ENCODE measurements at regions not wholly inside any gene's neighbourhood (a gene's known extent, or its start where the extent isn't known, plus 50 kb on each side); places are given as distances from the start of the nearest gene placed in this dataset.

DNA sequence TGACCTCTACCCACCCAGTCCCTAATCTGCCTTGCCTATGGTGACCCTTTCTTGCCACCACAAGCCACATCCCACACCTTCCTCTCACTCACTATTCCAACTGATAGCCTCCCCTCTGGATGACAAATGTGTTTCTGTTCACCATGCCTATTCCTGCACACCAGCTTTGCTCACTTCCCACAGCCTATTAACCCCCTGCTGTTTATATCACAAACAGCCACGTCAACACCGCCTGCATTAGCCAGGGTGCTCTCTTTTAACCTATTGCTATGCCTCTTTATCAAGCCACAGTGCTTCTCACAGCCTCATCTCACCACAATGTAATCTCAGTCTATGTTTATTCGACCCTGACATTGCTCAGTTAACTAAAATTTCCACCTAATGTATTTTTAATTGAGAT, 271.8 kb downstream of the SUCLG1 start:
- H3K9me3 Mint-ChIP-seq, result no peaks in the 10 kb centered on the region
- no peaks in the 10 kb centered on the region for H3K4me1 Mint-ChIP-seq (ENCODE audit: unreplicated experiment)
- H3K4me3 Mint-ChIP-seq, result no peak overlapping the region
- H3K27ac Mint-ChIP-seq, result no peak overlapping the region
- no peaks in the 10 kb centered on the region for H3K36me3 Mint-ChIP-seq
- no peak for DNase-seq (ENCODE audit: extremely low spot score, unreplicated experiment)
- H3K27me3 Mint-ChIP-seq, result peaks cover 8% of the 10 kb centered on the region
- TF ChIP-seq, protein P1, sequence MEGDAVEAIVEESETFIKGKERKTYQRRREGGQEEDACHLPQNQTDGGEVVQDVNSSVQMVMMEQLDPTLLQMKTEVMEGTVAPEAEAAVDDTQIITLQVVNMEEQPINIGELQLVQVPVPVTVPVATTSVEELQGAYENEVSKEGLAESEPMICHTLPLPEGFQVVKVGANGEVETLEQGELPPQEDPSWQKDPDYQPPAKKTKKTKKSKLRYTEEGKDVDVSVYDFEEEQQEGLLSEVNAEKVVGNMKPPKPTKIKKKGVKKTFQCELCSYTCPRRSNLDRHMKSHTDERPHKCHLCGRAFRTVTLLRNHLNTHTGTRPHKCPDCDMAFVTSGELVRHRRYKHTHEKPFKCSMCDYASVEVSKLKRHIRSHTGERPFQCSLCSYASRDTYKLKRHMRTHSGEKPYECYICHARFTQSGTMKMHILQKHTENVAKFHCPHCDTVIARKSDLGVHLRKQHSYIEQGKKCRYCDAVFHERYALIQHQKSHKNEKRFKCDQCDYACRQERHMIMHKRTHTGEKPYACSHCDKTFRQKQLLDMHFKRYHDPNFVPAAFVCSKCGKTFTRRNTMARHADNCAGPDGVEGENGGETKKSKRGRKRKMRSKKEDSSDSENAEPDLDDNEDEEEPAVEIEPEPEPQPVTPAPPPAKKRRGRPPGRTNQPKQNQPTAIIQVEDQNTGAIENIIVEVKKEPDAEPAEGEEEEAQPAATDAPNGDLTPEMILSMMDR (conservative IDR thresholded peaks at IDR 0.05), result no peak

DNA sequence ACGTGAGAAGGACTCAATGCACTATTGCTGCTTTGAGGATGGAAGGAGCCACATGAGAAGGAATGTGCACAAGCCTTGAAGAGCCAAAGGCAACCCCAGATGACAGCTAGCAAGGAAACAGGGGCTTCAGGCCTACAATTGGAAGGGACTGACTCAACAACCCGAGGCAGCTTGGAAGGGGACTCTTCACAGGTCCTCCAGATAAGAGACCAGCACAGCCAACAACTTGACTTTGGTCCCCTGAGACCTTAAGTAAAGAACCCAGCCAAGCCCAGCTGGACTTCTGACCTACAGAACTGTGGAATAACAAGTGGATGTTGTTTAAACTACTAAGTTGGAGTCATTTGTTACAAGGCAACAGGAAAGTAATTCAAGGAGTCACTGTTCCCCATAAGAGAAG, 277.2 kb downstream of the SUCLG1 start:
- H3K9me3 Mint-ChIP-seq, result no peaks in the 10 kb centered on the region
- H3K4me1 Mint-ChIP-seq (ENCODE audit: unreplicated experiment), result no peaks in the 10 kb centered on the region
- H3K27ac Mint-ChIP-seq, result no peak overlapping the region
- TF ChIP-seq, protein P1 (conservative IDR thresholded peaks at IDR 0.05), result no peak
- DNase-seq (ENCODE audit: extremely low spot score, unreplicated experiment), result no peak
- H3K36me3 Mint-ChIP-seq, result no peaks in the 10 kb centered on the region
- H3K27me3 Mint-ChIP-seq, result peaks cover 6% of the 10 kb centered on the region
- no peak overlapping the region for H3K4me3 Mint-ChIP-seq

DNA sequence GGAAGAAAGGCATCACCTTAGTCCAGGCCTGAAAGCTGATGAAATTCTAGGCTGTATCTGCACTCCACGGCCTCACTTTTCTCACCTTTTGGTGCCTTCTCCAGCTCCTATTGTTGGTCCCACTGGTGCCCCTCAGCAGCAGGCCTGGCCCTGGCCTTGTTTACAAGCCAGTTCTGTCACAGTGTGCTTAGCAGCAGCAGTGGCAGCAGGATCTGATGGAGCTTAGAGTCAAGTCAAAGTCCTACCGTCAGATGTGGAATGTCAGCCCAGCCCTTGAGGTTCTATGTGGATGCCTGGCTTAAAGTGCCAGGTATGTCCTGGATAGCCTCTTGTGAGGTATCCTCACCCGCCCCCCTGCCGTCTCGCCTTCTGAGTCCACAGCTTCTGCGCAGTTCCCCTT, 281.3 kb downstream of the SUCLG1 start:
- no peak overlapping the region for H3K27ac Mint-ChIP-seq
- H3K9me3 Mint-ChIP-seq, result no peaks in the 10 kb centered on the region
- no peak overlapping the region for H3K4me3 Mint-ChIP-seq
- no peaks in the 10 kb centered on the region for H3K4me1 Mint-ChIP-seq (ENCODE audit: unreplicated experiment)
- TF ChIP-seq, protein P1 (conservative IDR thresholded peaks at IDR 0.05), result no peak
- no peak for DNase-seq (ENCODE audit: extremely low spot score, unreplicated experiment)
- H3K27me3 Mint-ChIP-seq, result peaks cover 4% of the 10 kb centered on the region
- H3K36me3 Mint-ChIP-seq, result no peaks in the 10 kb centered on the region

DNA sequence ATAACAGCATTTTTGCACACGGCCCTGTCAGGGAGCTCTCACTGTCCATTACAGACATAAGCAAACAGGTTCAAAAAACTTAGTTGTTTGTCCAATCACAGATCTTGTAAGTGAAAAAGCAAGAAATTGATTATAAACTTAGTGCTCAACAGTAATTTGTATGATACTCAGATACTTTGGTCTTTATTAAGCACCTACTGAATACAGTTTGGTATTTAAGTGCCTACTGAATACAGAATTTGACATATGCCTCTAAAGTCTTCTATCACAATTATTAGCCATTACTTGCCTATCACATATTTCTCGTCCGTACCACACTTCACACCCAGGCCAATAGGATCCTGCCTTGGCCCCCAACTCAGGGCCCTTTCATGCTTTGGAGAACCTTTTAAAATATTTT, 283.1 kb downstream of the SUCLG1 start:
- Mint-ChIP-seq H3K36me3 (no peaks in the 10 kb centered on the region), H3K4me1 (ENCODE audit: unreplicated experiment) (no peaks in the 10 kb centered on the region), H3K4me3 (no peak overlapping the region), H3K27ac (no peak overlapping the region), H3K27me3 (peaks cover 4% of the 10 kb centered on the region), H3K9me3 (no peaks in the 10 kb centered on the region)
- TF ChIP-seq, protein P1 (conservative IDR thresholded peaks at IDR 0.05), result no peak
- DNase-seq (ENCODE audit: extremely low spot score, unreplicated experiment), result no peak

DNA sequence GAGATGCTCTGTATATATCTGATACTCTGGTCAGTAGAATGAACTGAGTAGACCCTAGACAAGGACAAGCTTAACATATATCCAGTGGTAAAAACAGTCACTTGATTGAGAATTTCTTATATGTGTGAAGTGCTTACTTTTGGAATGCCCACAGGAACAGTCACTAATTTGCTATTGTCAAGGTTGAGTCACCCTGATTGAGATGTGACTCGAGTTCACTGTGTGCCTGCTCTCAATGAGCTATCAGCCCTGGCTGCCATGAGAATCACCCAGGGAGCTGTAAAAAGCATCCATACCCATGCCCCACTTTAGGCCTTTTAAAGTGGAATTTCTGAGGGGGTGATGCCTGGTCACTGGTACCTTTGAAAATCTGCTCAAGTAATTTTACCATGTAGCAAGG, 283.7 kb downstream of the SUCLG1 start:
- H3K9me3 Mint-ChIP-seq, result no peaks in the 10 kb centered on the region
- no peak overlapping the region for H3K4me3 Mint-ChIP-seq
- H3K27ac Mint-ChIP-seq, result no peak overlapping the region
- no peak for DNase-seq (ENCODE audit: extremely low spot score, unreplicated experiment)
- peaks cover 4% of the 10 kb centered on the region for H3K27me3 Mint-ChIP-seq
- H3K36me3 Mint-ChIP-seq, result no peaks in the 10 kb centered on the region
- H3K4me1 Mint-ChIP-seq (ENCODE audit: unreplicated experiment), result no peaks in the 10 kb centered on the region
- TF ChIP-seq, protein P1 (conservative IDR thresholded peaks at IDR 0.05), result no peak

DNA sequence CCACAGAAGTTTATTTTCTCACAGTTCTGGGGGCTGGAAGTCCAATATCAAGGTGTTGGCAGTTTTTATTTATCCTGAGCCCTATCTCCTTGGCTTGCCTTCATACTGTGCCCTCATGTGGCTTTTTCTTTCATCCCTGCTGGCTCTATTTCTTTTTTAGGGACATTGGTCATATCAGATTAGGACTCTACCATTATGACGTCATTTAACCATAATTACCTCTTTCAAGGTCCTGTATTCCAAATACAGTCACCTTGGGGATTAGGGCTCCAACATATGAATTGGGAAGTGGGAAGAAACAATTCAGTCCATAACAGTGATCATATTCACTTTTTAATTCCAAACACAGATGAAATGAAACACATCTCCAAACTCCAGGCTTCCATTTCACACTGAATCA, 286.0 kb downstream of the SUCLG1 start:
- Mint-ChIP-seq H3K9me3 (peaks cover 12% of the 10 kb centered on the region), H3K27me3 (peaks cover 3% of the 10 kb centered on the region), H3K27ac (no peak overlapping the region), H3K4me1 (ENCODE audit: unreplicated experiment) (no peaks in the 10 kb centered on the region), H3K36me3 (no peaks in the 10 kb centered on the region), H3K4me3 (no peak overlapping the region)
- no peak for DNase-seq (ENCODE audit: extremely low spot score, unreplicated experiment)
- TF ChIP-seq, protein P1 (conservative IDR thresholded peaks at IDR 0.05), result no peak
